GM12874 (cell line): ENCODE measurements at regions not wholly inside any gene's neighbourhood (a gene's known extent, or its start where the extent isn't known, plus 50 kb on each side); places are given as distances from the start of the nearest gene placed in this dataset.

Experiments used
- TF ChIP-seq, protein P1 (sequence below): IDR thresholded peaks from 2 replicates; pipeline ENCODE4 v1.5.1; 2011; ENCODE audit warnings: low read depth, mild to moderate bottlenecking, control low read depth, low read length, moderate library complexity; ENCODE audit not compliant: insufficient read depth

DNA sequence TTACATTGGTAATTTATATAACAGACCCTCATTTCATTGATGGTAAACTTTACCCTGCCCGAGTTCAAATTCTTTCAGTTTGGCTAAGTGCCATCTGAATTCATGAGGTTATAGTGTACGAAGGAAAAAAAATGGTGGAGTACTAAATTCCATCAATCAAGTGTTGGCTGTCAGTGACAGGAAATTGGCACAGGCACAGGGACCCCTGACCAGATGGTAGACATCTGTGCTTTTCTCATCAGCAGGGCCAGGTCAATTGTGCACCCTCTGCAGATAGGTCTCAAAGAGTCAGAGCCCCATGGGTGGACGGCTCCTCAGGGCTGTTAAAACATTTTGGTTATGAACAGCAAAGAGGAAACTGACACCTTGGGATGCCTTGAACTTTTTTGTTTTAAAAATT is 439.2 kb downstream of the SETBP1 start:
- TF ChIP-seq, protein P1, sequence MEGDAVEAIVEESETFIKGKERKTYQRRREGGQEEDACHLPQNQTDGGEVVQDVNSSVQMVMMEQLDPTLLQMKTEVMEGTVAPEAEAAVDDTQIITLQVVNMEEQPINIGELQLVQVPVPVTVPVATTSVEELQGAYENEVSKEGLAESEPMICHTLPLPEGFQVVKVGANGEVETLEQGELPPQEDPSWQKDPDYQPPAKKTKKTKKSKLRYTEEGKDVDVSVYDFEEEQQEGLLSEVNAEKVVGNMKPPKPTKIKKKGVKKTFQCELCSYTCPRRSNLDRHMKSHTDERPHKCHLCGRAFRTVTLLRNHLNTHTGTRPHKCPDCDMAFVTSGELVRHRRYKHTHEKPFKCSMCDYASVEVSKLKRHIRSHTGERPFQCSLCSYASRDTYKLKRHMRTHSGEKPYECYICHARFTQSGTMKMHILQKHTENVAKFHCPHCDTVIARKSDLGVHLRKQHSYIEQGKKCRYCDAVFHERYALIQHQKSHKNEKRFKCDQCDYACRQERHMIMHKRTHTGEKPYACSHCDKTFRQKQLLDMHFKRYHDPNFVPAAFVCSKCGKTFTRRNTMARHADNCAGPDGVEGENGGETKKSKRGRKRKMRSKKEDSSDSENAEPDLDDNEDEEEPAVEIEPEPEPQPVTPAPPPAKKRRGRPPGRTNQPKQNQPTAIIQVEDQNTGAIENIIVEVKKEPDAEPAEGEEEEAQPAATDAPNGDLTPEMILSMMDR, result no peak

DNA sequence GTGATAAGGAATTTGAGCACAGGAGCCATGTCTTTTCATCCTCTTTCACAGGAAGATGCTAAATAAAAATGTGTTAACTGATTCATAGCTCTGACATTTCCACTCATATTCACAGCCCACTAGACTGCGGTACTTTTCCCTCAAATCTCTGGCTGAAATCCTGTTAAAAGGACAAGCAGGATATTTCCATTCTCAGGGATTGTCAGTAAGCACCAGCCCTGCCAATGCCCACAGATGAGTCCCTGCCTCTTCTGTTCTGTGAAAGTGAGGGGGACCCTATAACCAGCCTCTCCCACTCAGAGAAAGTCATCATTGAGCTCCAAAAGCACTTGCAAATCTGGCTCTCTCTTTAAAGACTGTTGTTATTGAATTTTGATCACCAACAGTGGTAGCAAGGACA is 440.5 kb downstream of the SETBP1 start:
- TF ChIP-seq, protein P1, result no peak

DNA sequence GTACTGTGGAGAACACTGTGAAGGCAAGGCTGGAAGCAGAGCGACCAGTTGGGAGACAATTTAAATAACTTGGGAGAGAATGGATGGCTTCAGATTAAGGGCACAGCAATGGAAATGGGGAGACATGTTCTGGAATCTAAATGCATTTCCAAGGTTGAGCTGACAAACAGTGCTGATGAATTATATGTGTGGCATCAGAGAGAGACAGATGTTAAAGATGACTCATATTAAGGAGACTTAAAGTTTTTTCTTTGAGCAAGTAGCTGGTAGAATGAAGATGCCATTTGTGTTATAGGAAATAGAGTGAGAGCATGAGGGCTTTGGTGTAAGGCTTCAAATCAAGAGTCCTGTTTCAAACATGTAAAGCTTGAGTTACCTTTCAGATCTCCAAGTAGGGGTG is 441.8 kb downstream of the SETBP1 start:
- TF ChIP-seq, protein P1, result no peak

DNA sequence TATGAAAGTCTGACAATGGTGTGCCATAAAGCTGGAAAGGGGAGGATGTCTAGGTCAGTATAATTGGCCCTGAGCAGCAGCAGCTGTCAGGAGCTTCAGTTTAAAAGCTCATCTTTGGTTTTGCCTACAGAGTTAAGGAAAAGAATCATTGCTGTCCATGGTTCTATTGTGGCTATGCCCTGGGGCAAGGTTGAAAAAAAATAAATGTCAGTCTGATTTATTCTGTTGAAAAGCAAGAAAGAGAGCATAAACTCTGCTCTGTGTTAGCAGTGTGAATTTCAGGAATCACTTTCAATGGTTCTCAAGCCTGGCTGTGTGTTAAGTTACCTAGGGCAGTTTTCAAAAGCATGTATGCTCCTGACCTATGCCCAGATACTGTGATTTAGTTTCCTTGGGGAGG is 446.7 kb downstream of the SETBP1 start:
- TF ChIP-seq, protein P1, result no peak

DNA sequence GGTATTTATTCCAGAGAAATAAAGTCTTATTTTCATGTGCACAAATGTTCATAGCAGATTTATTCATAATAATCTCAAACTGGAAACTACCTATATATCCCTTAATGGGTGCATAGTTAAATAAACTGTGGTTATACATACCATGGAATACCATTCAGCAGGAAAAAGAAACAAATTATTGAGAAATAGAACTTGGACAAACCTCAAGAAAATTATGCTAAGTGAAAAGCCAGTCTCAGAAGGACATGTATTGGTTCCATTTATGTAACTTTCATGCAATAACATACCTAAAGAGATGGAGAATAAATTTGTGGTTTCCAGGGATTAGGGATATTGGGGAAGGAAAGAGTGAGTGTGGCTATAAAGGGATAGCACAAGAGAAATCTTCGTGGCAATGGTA is 452.6 kb downstream of the SETBP1 start:
- TF ChIP-seq, protein P1, result no peak

DNA sequence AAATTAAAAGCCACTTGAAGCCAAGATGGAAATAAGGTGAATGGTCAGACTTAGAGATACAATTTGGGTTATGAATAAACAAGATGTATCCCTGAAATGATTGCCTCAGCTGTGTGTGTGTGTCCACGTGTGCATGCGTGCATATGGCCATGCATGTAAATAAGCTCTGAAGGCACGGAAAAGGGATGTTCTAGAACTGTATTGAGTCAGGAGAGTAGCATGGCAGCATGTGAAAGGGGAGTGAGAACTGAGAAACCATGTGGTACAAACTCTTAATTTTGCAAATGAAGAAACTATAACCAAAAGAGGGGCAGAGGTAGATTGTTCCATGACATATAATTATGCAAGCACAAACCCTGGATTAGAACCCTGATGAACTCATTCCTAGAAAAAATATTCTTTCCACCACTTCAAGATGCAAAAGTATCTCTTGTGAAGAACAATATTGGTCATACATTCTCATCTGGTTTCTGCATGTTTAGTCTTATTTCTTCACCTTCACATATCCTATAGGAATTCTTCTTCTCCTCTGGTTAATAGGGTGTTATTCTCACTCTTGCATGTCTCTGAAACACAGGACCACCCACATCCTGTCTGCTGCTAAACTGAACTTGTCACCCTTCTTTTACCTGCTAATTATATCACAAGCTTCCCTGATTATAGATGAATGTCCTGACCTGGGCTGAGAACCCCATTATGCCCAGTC is 455.8 kb downstream of the SETBP1 start:
- TF ChIP-seq, protein P1, result no peak

DNA sequence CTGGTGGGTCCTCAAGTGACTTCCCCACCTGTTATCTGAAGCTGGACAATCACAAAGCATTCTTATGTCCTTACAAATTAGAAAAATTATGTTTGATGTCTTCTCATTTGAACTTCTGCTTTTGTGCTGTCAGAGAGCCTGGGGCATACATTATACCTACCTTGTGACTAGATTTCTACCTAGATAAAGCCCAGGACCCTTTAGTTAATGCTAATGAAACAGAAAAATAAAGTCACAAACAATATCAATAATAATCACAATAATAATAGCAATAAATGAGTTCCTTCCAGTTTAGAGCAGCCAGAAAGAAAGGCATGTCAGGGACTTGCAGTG is 456.4 kb downstream of the SETBP1 start:
- TF ChIP-seq, protein P1, result no peak
